ENCODE measurements at regions not wholly inside any gene's neighbourhood (a gene's known extent, or its start where the extent isn't known, plus 50 kb on each side); places are given as distances from the start of the nearest gene placed in this dataset.

- Histone ChIP-seq H3K36me3 (ENCODE audit: low read depth) (no peaks in the 10 kb centered on the region), H4K20me1 (ENCODE audit: insufficient read depth) (no peaks in the 10 kb centered on the region), H3K4me3 (no peak overlapping the region), H3K27me3 (ENCODE audit: insufficient read depth, low read depth) (peaks cover 66% of the 10 kb centered on the region), H3K27ac (no peak overlapping the region), H3K79me2 (ENCODE audit: low read depth) (no peaks in the 10 kb centered on the region), H3K9me2 (ENCODE audit: insufficient read depth) (no peaks in the 10 kb centered on the region), H3K4me2 (no peak overlapping the region), H2AFZ (no peak overlapping the region), H3K4me1 (replicated peaks; ENCODE audit: insufficient read depth) (no peaks in the 10 kb centered on the region), H3K9me3 (ENCODE audit: insufficient read depth, low read depth) (no peaks in the 10 kb centered on the region), H3F3A (ENCODE audit: insufficient read depth, low read depth) (no peaks in the 10 kb centered on the region)
- DNase-seq: no peak
- BruUV-seq (replicated peaks): no TSS peak
- POLR2A ChIA-PET (ENCODE audit: unreplicated experiment): no interaction called here
- intact Hi-C loops (cut with micrococcal nuclease; ENCODE audit: unreplicated experiment): no loop called here
- no peak for TF ChIP-seq CTCF (conservative IDR thresholded peaks at IDR 0.05)
- no peak for TF ChIP-seq EZH2 (IDR thresholded peaks at IDR 0.05; ENCODE audit: low read depth)
- CTCF ChIA-PET: no interaction called here
Observed at GRCh38 chr20:39094391-39094790, 132.2 kb downstream of the DHX35 start.

DNA sequence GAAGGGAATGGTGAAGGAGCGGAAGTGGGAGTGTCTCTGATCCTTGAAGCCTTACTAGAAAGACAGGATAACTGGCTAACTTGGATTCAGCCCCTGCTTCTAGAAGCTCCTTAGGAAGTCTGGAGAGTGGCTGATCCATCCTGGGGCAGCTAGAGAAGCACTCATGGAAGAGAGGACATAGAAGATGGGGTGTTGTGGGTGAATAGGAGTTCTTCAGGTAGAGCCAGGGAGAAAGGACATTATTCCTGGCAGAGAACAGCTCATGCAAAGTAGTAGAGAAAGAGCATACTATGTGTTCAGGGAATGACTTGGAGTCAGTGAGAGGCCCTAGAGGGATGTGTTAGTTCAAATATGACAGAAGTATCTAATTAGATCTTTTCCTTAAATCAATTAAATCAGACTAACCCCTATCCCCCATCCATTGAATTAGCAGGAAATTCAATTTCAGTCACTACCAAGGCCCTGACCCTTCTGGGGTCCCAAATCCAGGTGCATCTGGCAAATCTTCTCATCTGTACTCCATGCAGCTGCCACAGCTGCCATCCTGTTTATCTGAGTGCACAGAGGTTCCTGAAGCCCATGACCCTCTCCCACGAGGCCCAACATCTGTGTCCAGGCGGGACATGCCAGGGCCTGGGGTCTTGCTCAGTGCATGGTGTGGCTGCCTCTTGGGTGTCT, 130.7 kb downstream of the DHX35 start:
- Histone ChIP-seq H3K27ac (no peak overlapping the region), H4K20me1 (ENCODE audit: insufficient read depth) (no peaks in the 10 kb centered on the region), H3K4me1 (replicated peaks; ENCODE audit: insufficient read depth) (no peaks in the 10 kb centered on the region), H2AFZ (no peak overlapping the region), H3K79me2 (ENCODE audit: low read depth) (no peaks in the 10 kb centered on the region), H3K4me3 (no peak overlapping the region), H3K36me3 (ENCODE audit: low read depth) (no peaks in the 10 kb centered on the region), H3K4me2 (no peak overlapping the region), H3K9me3 (ENCODE audit: insufficient read depth, low read depth) (no peaks in the 10 kb centered on the region), H3F3A (ENCODE audit: insufficient read depth, low read depth) (no peaks in the 10 kb centered on the region), H3K27me3 (ENCODE audit: insufficient read depth, low read depth) (peaks cover 50% of the 10 kb centered on the region; the same call in 1 of the 2 replicates), H3K9me2 (ENCODE audit: insufficient read depth) (no peaks in the 10 kb centered on the region)
- DNase-seq: no peak
- TF ChIP-seq CTCF (conservative IDR thresholded peaks at IDR 0.05) (no peak), EZH2 (IDR thresholded peaks at IDR 0.05; ENCODE audit: low read depth) (no peak)
- CTCF ChIA-PET: no interaction called here
- POLR2A ChIA-PET (ENCODE audit: unreplicated experiment): no interaction called here
- intact Hi-C loops (cut with micrococcal nuclease; ENCODE audit: unreplicated experiment): no loop called here
- BruUV-seq (replicated peaks): no TSS peak

DNA sequence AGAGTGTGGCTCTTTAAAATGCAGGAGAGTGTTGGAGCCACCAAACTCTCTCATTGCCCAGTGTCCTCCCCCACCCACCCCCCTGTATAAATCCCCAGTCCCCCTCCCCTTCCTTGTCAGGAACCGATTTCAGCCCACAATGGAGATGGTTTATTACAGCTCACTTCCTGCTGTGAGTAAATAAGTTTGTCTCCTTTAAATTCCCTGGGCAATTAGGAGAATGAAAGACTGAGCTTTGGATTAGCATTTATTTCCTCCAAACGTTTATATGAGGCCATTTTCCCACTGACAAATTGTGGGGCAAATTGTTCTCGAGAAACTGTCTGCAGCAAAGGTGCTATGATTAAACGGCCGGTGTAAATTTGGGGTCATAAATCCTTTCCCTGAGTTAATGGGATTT, 128.8 kb downstream of the DHX35 start:
- no peak for DNase-seq
- H4K20me1 ChIP-seq (ENCODE audit: insufficient read depth): no peaks in the 10 kb centered on the region
- BruUV-seq (replicated peaks): no TSS peak
- H3K9me2 ChIP-seq (ENCODE audit: insufficient read depth): no peaks in the 10 kb centered on the region
- H3F3A ChIP-seq (ENCODE audit: insufficient read depth, low read depth): no peaks in the 10 kb centered on the region
- H3K4me1 ChIP-seq (replicated peaks; ENCODE audit: insufficient read depth): no peaks in the 10 kb centered on the region
- H2AFZ ChIP-seq: no peak overlapping the region
- no peak overlapping the region for H3K27ac ChIP-seq
- intact Hi-C loops (cut with micrococcal nuclease; ENCODE audit: unreplicated experiment): no loop called here
- ChIA-PET CTCF (no interaction called here), POLR2A (ENCODE audit: unreplicated experiment) (no interaction called here)
- no peak for TF ChIP-seq EZH2 (IDR thresholded peaks at IDR 0.05; ENCODE audit: low read depth)
- TF ChIP-seq CTCF (conservative IDR thresholded peaks at IDR 0.05): no peak
- H3K27me3 ChIP-seq (ENCODE audit: insufficient read depth, low read depth): peaks cover 40% of the 10 kb centered on the region; the same call in 1 of the 2 replicates
- no peaks in the 10 kb centered on the region for H3K9me3 ChIP-seq (ENCODE audit: insufficient read depth, low read depth)
- H3K79me2 ChIP-seq (ENCODE audit: low read depth): no peaks in the 10 kb centered on the region
- no peak overlapping the region for H3K4me2 ChIP-seq
- H3K36me3 ChIP-seq (ENCODE audit: low read depth): no peaks in the 10 kb centered on the region
- no peak overlapping the region for H3K4me3 ChIP-seq
